Parathyroid adenoma (tissue), 2 donors: ENCODE measurements at regions not wholly inside any gene's neighbourhood (a gene's known extent, or its start where the extent isn't known, plus 50 kb on each side); places are given as distances from the start of the nearest gene placed in this dataset.

ENCODE experiments used
- H2AFZ ChIP-seq: fragments of 300-600 bp; sonication (generic); one replicate; pipeline ENCODE4 v1.7.0; 2017; ENCODE audit warnings: antibody characterized with exemption, mild to moderate bottlenecking
- H3K27ac ChIP-seq: fragments of 300-600 bp; sonication (generic); one replicate; pipeline ENCODE4 v1.7.0; 2017
- H3K27me3 ChIP-seq: fragments of 300-600 bp; sonication (generic); one replicate; pipeline ENCODE4 v1.7.0; 2017; ENCODE audit warnings: low read length; ENCODE audit not compliant: control insufficient read depth, insufficient read depth
- H3K36me3 ChIP-seq: fragments of 300-600 bp; sonication (generic); one replicate; pipeline ENCODE4 v1.7.0; 2017; ENCODE audit warnings: low read length; ENCODE audit not compliant: control insufficient read depth, insufficient read depth
- H3K4me1 ChIP-seq: fragments of 300-600 bp; sonication (generic); one replicate; pipeline ENCODE4 v1.7.0; 2017; ENCODE audit warnings: control low read depth
- H3K4me2 ChIP-seq: fragments of 300-600 bp; sonication (generic); one replicate; pipeline ENCODE4 v1.7.0; 2017; ENCODE audit warnings: low read length
- H3K4me3 ChIP-seq: fragments of 300-600 bp; sonication (generic); one replicate; pipeline ENCODE4 v1.7.0; 2017; ENCODE audit warnings: low read depth, low read length
- H3K79me2 ChIP-seq: fragments of 300-600 bp; sonication (generic); one replicate; pipeline ENCODE4 v1.7.0; 2017; ENCODE audit warnings: control low read depth
- H3K9ac ChIP-seq: fragments of 300-600 bp; sonication (generic); one replicate; pipeline ENCODE4 v1.7.0; 2017; ENCODE audit warnings: mild to moderate bottlenecking
- H3K9me3 ChIP-seq: fragments of 300-600 bp; sonication (generic); one replicate; pipeline ENCODE4 v1.7.0; 2017; ENCODE audit warnings: low read length; ENCODE audit not compliant: control insufficient read depth
- CTCF ChIP-seq: fragments of 300-600 bp; sonication (generic); IDR thresholded peaks from one replicate; pipeline ENCODE4 v1.7.0; 2017; ENCODE audit warnings: antibody characterized with exemption, mild to moderate bottlenecking
- donor health status: primary hyperparathyroidism.

- Histone ChIP-seq H3K79me2 (no peaks in the 10 kb centered on the region), H3K27me3 (no peaks in the 10 kb centered on the region), H2AFZ (no peak overlapping the region), H3K4me1 (no peaks in the 10 kb centered on the region), H3K36me3 (no peaks in the 10 kb centered on the region), H3K9me3 (no peaks in the 10 kb centered on the region), H3K4me2 (no peak overlapping the region), H3K9ac (no peak overlapping the region), H3K4me3 (no peak overlapping the region), H3K27ac (no peak overlapping the region)
- no peak for TF ChIP-seq CTCF
Measured at GRCh38 chr10:3516234-3516922, 268.6 kb downstream of the KLF6 start.

GRCh38 chr10:3514691-3515090 lies 270.3 kb downstream of the KLF6 start:
- Histone ChIP-seq H3K36me3 (no peaks in the 10 kb centered on the region), H3K9me3 (no peaks in the 10 kb centered on the region), H3K79me2 (no peaks in the 10 kb centered on the region), H2AFZ (no peak overlapping the region), H3K27me3 (no peaks in the 10 kb centered on the region), H3K4me3 (no peak overlapping the region), H3K27ac (no peak overlapping the region), H3K4me2 (no peak overlapping the region), H3K4me1 (no peaks in the 10 kb centered on the region), H3K9ac (no peak overlapping the region)
- TF ChIP-seq CTCF: no peak

GRCh38 chr10:3512263-3512662 lies 272.7 kb downstream of the KLF6 start:
- H3K4me1 ChIP-seq: no peaks in the 10 kb centered on the region
- no peaks in the 10 kb centered on the region for H3K36me3 ChIP-seq
- no peak overlapping the region for H3K4me3 ChIP-seq
- H2AFZ ChIP-seq: no peak overlapping the region
- H3K9ac ChIP-seq: no peak overlapping the region
- H3K27me3 ChIP-seq: no peaks in the 10 kb centered on the region
- H3K9me3 ChIP-seq: no peaks in the 10 kb centered on the region
- no peak overlapping the region for H3K4me2 ChIP-seq
- H3K27ac ChIP-seq: no peak overlapping the region
- no peaks in the 10 kb centered on the region for H3K79me2 ChIP-seq
- TF ChIP-seq CTCF: no peak

- no peaks in the 10 kb centered on the region for H3K4me1 ChIP-seq
- no peak overlapping the region for H2AFZ ChIP-seq
- H3K9ac ChIP-seq: no peak overlapping the region
- H3K27me3 ChIP-seq: no peaks in the 10 kb centered on the region
- no peaks in the 10 kb centered on the region for H3K36me3 ChIP-seq
- H3K9me3 ChIP-seq: no peaks in the 10 kb centered on the region
- no peak overlapping the region for H3K4me3 ChIP-seq
- TF ChIP-seq CTCF: no peak
- H3K79me2 ChIP-seq: no peaks in the 10 kb centered on the region
- no peak overlapping the region for H3K4me2 ChIP-seq
- H3K27ac ChIP-seq: no peak overlapping the region
Measured at GRCh38 chr10:3511483-3511882, 273.5 kb downstream of the KLF6 start.

GRCh38 chr10:3510741-3511140 lies 274.3 kb downstream of the KLF6 start:
- Histone ChIP-seq H3K27me3 (no peaks in the 10 kb centered on the region), H3K4me2 (no peak overlapping the region), H2AFZ (no peak overlapping the region), H3K9ac (no peak overlapping the region), H3K4me1 (no peaks in the 10 kb centered on the region), H3K9me3 (no peaks in the 10 kb centered on the region), H3K36me3 (no peaks in the 10 kb centered on the region), H3K79me2 (no peaks in the 10 kb centered on the region), H3K4me3 (no peak overlapping the region), H3K27ac (no peak overlapping the region)
- no peak for TF ChIP-seq CTCF
